GM23338 (cell line): ENCODE measurements at regions not wholly inside any gene's neighbourhood (a gene's known extent, or its start where the extent isn't known, plus 50 kb on each side); places are given as distances from the start of the nearest gene placed in this dataset.

ENCODE experiments used
- ATAC-seq: fragments of 200-7000 bp; cut with Tn5 transposase; 3 replicates; pipeline ENCODE4 v1.9.1; 2020
- DNase-seq: peaks from one replicate; pipeline ENCODE4 v3.0.0-alpha.2; 2015; ENCODE audit warnings: low spot score
- H2AFZ ChIP-seq: fragments of 200-600 bp; sonication (generic); 2 replicates; pipeline ENCODE4 v1.8.0; 2016; ENCODE audit warnings: antibody characterized with exemption, mild to moderate bottlenecking, moderate library complexity
- H3F3A ChIP-seq: fragments of 200-600 bp; sonication (generic); replicated peaks from 2 replicates; pipeline ENCODE4 v1.8.0; 2017; ENCODE audit warnings: antibody characterized with exemption, mixed run types, low read depth
- H3K27ac ChIP-seq: fragments of 200-600 bp; sonication (generic); 2 replicates; pipeline ENCODE4 v1.6.1; 2016; ENCODE audit warnings: low read depth
- H3K27me3 ChIP-seq: fragments of 200-600 bp; sonication (generic); 2 replicates; pipeline ENCODE4 v1.8.0; 2016; ENCODE audit warnings: mild to moderate bottlenecking, mixed run types, moderate library complexity; ENCODE audit not compliant: insufficient read depth
- H3K36me3 ChIP-seq: fragments of 200-600 bp; sonication (generic); 2 replicates; pipeline ENCODE4 v1.8.0; 2016; ENCODE audit warnings: mild to moderate bottlenecking; ENCODE audit not compliant: insufficient read depth
- H3K4me1 ChIP-seq: fragments of 200-600 bp; sonication (generic); 2 replicates; pipeline ENCODE4 v1.8.0; 2016; ENCODE audit warnings: mild to moderate bottlenecking, moderate library complexity; ENCODE audit not compliant: insufficient read depth
- H3K4me2 ChIP-seq: fragments of 200-600 bp; sonication (generic); 2 replicates; pipeline ENCODE4 v1.7.1; 2017; ENCODE audit warnings: mixed run types
- H3K4me3 ChIP-seq: fragments of 200-600 bp; sonication (generic); 2 replicates; pipeline ENCODE4 v1.6.1; 2016; ENCODE audit warnings: mixed run types
- H3K79me2 ChIP-seq: fragments of 200-600 bp; sonication (generic); replicated peaks from 2 replicates; pipeline ENCODE4 v1.8.0; 2017; ENCODE audit warnings: mild to moderate bottlenecking; ENCODE audit not compliant: insufficient read depth
- H3K9me2 ChIP-seq: fragments of 200-600 bp; sonication (generic); 2 replicates; pipeline ENCODE4 v1.8.0; 2017; ENCODE audit not compliant: insufficient read depth
- H4K20me1 ChIP-seq: fragments of 200-600 bp; sonication (generic); replicated peaks from 2 replicates; pipeline ENCODE4 v1.8.0; 2017; ENCODE audit warnings: mild to moderate bottlenecking; ENCODE audit not compliant: insufficient read depth
- H3K27ac Mint-ChIP-seq: 2 replicates; pipeline ENCODE4 v1.8.0; 2020; ENCODE audit warnings: inconsistent platforms, mild to moderate bottlenecking, moderate library complexity, mixed read lengths
- H3K27me3 Mint-ChIP-seq: 3 replicates; pipeline ENCODE4 v1.8.0; 2022; ENCODE audit warnings: low read depth, mild to moderate bottlenecking, moderate library complexity, mixed read lengths, inconsistent platforms; ENCODE audit not compliant: insufficient read depth, poor library complexity
- H3K36me3 Mint-ChIP-seq: 3 replicates; pipeline ENCODE4 v1.8.0; 2021; ENCODE audit warnings: low read depth, mild to moderate bottlenecking, inconsistent platforms, moderate library complexity, mixed read lengths
- H3K4me1 Mint-ChIP-seq: 3 replicates; pipeline ENCODE4 v1.8.0; 2020; ENCODE audit warnings: mild to moderate bottlenecking, inconsistent platforms, mixed read lengths
- H3K4me3 Mint-ChIP-seq: 3 replicates; pipeline ENCODE4 v1.8.0; 2021; ENCODE audit warnings: moderate library complexity, mild to moderate bottlenecking, inconsistent platforms, mixed read lengths
- H3K9me3 Mint-ChIP-seq: 3 replicates; pipeline ENCODE4 v1.8.0; 2020; ENCODE audit warnings: moderate library complexity, mild to moderate bottlenecking, inconsistent platforms, mixed read lengths
- EZH2 ChIP-seq: fragments of 200-600 bp; sonication (generic); IDR thresholded peaks from one replicate; pipeline ENCODE4 v1.8.0; 2017; ENCODE audit warnings: antibody characterized with exemption, mild to moderate bottlenecking, low read depth; ENCODE audit not compliant: unreplicated experiment
- JUNB ChIP-seq: IDR thresholded peaks from one replicate; pipeline ENCODE4 v1.6.1; 2016; ENCODE audit warnings: antibody characterized with exemption; ENCODE audit not compliant: unreplicated experiment
- NANOG ChIP-seq: IDR thresholded peaks from 2 replicates; pipeline ENCODE4 v1.6.1; 2016; ENCODE audit warnings: antibody characterized with exemption, borderline replicate concordance
- REST ChIP-seq: IDR thresholded peaks from one replicate; pipeline ENCODE4 v1.6.1; 2018; ENCODE audit warnings: antibody characterized with exemption; ENCODE audit not compliant: unreplicated experiment
- ZNF114 ChIP-seq: fragments of 250-450 bp; sonication (Bioruptor Pico); IDR thresholded peaks from 2 replicates; pipeline ENCODE4 v1.5.0; 2020; ENCODE audit warnings: mild to moderate bottlenecking, moderate library complexity
- TF ChIP-seq, protein P1 (sequence below): fragments of 250-450 bp; sonication (Bioruptor Pico); IDR thresholded peaks from 2 replicates; pipeline ENCODE4 v1.5.0; 2020; ENCODE audit warnings: mild to moderate bottlenecking, moderate library complexity
- TF ChIP-seq, protein P2 (sequence below), 2 experiments: fragments of 200-600 bp in 1 of 2; sonication (generic) in 1 of 2; conservative IDR thresholded peaks; 2 replicates each; pipeline versions ENCODE4 v1.5.1 to v1.6.1; 2016 to 2017; ENCODE audit warnings: antibody characterized with exemption in 2 of 2, low read depth in 2 of 2, mild to moderate bottlenecking in 2 of 2, moderate library complexity in 1 of 2

- TF ChIP-seq REST, result no peak
- TF ChIP-seq JUNB, result no peak
- no peak for TF ChIP-seq ZNF114 (CRISPR knock-in tag)
- no peak for TF ChIP-seq EZH2
Observed at GRCh38 chr12:89276860-89277259, 75.4 kb downstream of the DUSP6 start (continued).

- H3F3A ChIP-seq, result no peaks in the 10 kb centered on the region
- no peaks in the 10 kb centered on the region for H3K36me3 ChIP-seq
- H3K9me2 ChIP-seq, result no peaks in the 10 kb centered on the region; the same call in none of the 2 replicates
- no peak for DNase-seq
- Mint-ChIP-seq H3K27ac (no peak overlapping the region), H3K27me3 (peaks cover 1% of the 10 kb centered on the region), H3K36me3 (peaks cover 6% of the 10 kb centered on the region; the same call in 2 of the 3 replicates), H3K4me3 (no peak overlapping the region), H3K9me3 (peaks cover 9% of the 10 kb centered on the region; the same call in 2 of the 3 replicates), H3K4me1 (peaks cover 4% of the 10 kb centered on the region; the same call in 2 of the 3 replicates)
- H3K4me3 ChIP-seq, result no peak overlapping the region
- no peak overlapping the region for H3K4me2 ChIP-seq
- H3K79me2 ChIP-seq, result no peaks in the 10 kb centered on the region
- no peak for TF ChIP-seq JUNB
- TF ChIP-seq ZNF114 (CRISPR knock-in tag), result no peak
- TF ChIP-seq, protein P1, sequence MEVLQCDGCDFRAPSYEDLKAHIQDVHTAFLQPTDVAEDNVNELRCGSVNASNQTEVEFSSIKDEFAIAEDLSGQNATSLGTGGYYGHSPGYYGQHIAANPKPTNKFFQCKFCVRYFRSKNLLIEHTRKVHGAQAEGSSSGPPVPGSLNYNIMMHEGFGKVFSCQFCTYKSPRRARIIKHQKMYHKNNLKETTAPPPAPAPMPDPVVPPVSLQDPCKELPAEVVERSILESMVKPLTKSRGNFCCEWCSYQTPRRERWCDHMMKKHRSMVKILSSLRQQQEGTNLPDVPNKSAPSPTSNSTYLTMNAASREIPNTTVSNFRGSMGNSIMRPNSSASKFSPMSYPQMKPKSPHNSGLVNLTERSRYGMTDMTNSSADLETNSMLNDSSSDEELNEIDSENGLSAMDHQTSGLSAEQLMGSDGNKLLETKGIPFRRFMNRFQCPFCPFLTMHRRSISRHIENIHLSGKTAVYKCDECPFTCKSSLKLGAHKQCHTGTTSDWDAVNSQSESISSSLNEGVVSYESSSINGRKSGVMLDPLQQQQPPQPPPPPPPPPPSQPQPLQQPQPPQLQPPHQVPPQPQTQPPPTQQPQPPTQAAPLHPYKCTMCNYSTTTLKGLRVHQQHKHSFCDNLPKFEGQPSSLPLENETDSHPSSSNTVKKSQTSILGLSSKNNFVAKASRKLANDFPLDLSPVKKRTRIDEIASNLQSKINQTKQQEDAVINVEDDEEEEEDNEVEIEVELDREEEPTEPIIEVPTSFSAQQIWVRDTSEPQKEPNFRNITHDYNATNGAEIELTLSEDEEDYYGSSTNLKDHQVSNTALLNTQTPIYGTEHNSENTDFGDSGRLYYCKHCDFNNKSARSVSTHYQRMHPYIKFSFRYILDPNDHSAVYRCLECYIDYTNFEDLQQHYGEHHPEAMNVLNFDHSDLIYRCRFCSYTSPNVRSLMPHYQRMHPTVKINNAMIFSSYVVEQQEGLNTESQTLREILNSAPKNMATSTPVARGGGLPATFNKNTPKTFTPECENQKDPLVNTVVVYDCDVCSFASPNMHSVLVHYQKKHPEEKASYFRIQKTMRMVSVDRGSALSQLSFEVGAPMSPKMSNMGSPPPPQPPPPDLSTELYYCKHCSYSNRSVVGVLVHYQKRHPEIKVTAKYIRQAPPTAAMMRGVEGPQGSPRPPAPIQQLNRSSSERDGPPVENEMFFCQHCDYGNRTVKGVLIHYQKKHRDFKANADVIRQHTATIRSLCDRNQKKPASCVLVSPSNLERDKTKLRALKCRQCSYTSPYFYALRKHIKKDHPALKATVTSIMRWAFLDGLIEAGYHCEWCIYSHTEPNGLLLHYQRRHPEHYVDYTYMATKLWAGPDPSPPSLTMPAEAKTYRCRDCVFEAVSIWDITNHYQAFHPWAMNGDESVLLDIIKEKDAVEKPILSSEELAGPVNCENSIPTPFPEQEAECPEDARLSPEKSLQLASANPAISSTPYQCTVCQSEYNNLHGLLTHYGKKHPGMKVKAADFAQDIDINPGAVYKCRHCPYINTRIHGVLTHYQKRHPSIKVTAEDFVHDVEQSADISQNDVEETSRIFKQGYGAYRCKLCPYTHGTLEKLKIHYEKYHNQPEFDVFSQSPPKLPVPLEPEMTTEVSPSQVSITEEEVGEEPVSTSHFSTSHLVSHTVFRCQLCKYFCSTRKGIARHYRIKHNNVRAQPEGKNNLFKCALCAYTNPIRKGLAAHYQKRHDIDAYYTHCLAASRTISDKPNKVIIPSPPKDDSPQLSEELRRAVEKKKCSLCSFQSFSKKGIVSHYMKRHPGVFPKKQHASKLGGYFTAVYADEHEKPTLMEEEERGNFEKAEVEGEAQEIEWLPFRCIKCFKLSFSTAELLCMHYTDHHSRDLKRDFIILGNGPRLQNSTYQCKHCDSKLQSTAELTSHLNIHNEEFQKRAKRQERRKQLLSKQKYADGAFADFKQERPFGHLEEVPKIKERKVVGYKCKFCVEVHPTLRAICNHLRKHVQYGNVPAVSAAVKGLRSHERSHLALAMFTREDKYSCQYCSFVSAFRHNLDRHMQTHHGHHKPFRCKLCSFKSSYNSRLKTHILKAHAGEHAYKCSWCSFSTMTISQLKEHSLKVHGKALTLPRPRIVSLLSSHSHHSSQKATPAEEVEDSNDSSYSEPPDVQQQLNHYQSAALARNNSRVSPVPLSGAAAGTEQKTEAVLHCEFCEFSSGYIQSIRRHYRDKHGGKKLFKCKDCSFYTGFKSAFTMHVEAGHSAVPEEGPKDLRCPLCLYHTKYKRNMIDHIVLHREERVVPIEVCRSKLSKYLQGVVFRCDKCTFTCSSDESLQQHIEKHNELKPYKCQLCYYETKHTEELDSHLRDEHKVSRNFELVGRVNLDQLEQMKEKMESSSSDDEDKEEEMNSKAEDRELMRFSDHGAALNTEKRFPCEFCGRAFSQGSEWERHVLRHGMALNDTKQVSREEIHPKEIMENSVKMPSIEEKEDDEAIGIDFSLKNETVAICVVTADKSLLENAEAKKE (CRISPR knock-in tag), result no peak
- TF ChIP-seq, protein P2, sequence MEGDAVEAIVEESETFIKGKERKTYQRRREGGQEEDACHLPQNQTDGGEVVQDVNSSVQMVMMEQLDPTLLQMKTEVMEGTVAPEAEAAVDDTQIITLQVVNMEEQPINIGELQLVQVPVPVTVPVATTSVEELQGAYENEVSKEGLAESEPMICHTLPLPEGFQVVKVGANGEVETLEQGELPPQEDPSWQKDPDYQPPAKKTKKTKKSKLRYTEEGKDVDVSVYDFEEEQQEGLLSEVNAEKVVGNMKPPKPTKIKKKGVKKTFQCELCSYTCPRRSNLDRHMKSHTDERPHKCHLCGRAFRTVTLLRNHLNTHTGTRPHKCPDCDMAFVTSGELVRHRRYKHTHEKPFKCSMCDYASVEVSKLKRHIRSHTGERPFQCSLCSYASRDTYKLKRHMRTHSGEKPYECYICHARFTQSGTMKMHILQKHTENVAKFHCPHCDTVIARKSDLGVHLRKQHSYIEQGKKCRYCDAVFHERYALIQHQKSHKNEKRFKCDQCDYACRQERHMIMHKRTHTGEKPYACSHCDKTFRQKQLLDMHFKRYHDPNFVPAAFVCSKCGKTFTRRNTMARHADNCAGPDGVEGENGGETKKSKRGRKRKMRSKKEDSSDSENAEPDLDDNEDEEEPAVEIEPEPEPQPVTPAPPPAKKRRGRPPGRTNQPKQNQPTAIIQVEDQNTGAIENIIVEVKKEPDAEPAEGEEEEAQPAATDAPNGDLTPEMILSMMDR (conservative IDR thresholded peaks at IDR 0.05; ENCODE audit: low read depth in 2 of 2), result no peak
- TF ChIP-seq REST, result no peak
- no peak for TF ChIP-seq NANOG
- H2AFZ ChIP-seq, result no peak overlapping the region
- no peaks in the 10 kb centered on the region for H4K20me1 ChIP-seq
- no peak overlapping the region for H3K27ac ChIP-seq
- H3K4me1 ChIP-seq, result no peaks in the 10 kb centered on the region
- no peaks in the 10 kb centered on the region for H3K27me3 ChIP-seq
- ATAC-seq, result no peak
Observed at GRCh38 chr12:89273525-89273924, 78.8 kb downstream of the DUSP6 start.
